B cell (primary cell): ENCODE measurements at regions not wholly inside any gene's neighbourhood (a gene's known extent, or its start where the extent isn't known, plus 50 kb on each side); places are given as distances from the start of the nearest gene placed in this dataset.

Source experiments
- ATAC-seq: fragments of 200-7000 bp; cut with Tn5 transposase; one replicate; pipeline ENCODE4 v1.10.0; 2021; ENCODE audit warnings: low read depth, mild to moderate bottlenecking, moderate number of reproducible peaks, moderate library complexity
- CTCF ChIA-PET: fragments of 350-600 bp; sonication (Branson Sonifier 250); formaldehyde crosslinking; loops from one replicate; lab custom pipeline; 2021; ENCODE audit warnings: antibody characterized with exemption, inconsistent platforms; lab: Charles Lee
- POLR2A ChIA-PET: fragments of 350-600 bp; sonication (Branson Sonifier 250); formaldehyde crosslinking; loops from one replicate; lab custom pipeline; 2021; ENCODE audit warnings: antibody characterized with exemption; lab: Charles Lee
- DNase-seq: peaks from one replicate; pipeline ENCODE4 v3.0.0; 2013
- H2AFZ ChIP-seq: 2 replicates; pipeline ENCODE4 v1.6.1; 2012; ENCODE audit warnings: mild to moderate bottlenecking, low read depth, low read length; ENCODE audit not compliant: insufficient read depth, poor library complexity, severe bottlenecking
- H3K27ac ChIP-seq, 2 donors: 1 replicate in 1 of 2; 2 replicates in 1 of 2; pipeline ENCODE4 v1.5.1; 2012 to 2013; ENCODE audit warnings: low read length in 2 of 2, mild to moderate bottlenecking in 2 of 2, moderate library complexity in 1 of 2
- H3K27me3 ChIP-seq, 4 experiments: fragments of 200-600 bp in 1 of 4; sonication (generic) in 1 of 4; replicated peaks in 1 of 4; 1 replicate in 2 of 4; 2 replicates in 2 of 4; pipeline versions ENCODE4 v1.6.1 to v1.7.0; 2013 to 2016; ENCODE audit warnings: low read length in 3 of 4, mild to moderate bottlenecking in 2 of 4, mixed read lengths in 1 of 4, moderate library complexity in 1 of 4; ENCODE audit not compliant: insufficient read depth in 4 of 4, control insufficient read depth in 3 of 4; ENCODE audit errors: control extremely low read depth in 1 of 4
- H3K36me3 ChIP-seq, 2 experiments: replicated peaks in 1 of 2; 1 replicate in 1 of 2; 2 replicates in 1 of 2; pipeline versions ENCODE4 v1.6.1 to v1.7.1; 2013; ENCODE audit warnings: low read length in 1 of 2; ENCODE audit not compliant: insufficient read depth in 2 of 2, control insufficient read depth in 1 of 2; ENCODE audit errors: control extremely low read depth in 1 of 2, extremely low read depth in 1 of 2
- H3K4me1 ChIP-seq, 2 donors: fragments of 200-600 bp in 1 of 2; sonication (generic) in 1 of 2; 1 replicate in 1 of 2; 2 replicates in 1 of 2; pipeline versions ENCODE4 v1.5.1 to v1.6.1; 2013 to 2017; ENCODE audit warnings: low read length in 2 of 2; ENCODE audit not compliant: control insufficient read depth in 2 of 2, insufficient read depth in 2 of 2
- H3K4me2 ChIP-seq: replicated peaks from 2 replicates; pipeline ENCODE3; 2012; ENCODE audit warnings: mild to moderate bottlenecking, low read depth, low read length; ENCODE audit not compliant: poor library complexity, severe bottlenecking
- H3K4me3 ChIP-seq, 5 experiments: fragments of 200-600 bp in 1 of 5; sonication (generic) in 1 of 5; 1 replicate in 3 of 5; 2 replicates in 2 of 5; pipeline versions ENCODE4 v1.5.1 to v1.7.0; 2011 to 2016; ENCODE audit warnings: low read length in 4 of 5, mild to moderate bottlenecking in 4 of 5, low read depth in 2 of 5, control low read depth in 1 of 5, moderate library complexity in 1 of 5; ENCODE audit not compliant: insufficient read depth in 1 of 5; ENCODE audit errors: control extremely low read depth in 1 of 5, extremely low read depth in 1 of 5
- H3K79me2 ChIP-seq: fragments of 200-600 bp; sonication (generic); one replicate; pipeline ENCODE4 v1.6.0; 2016; ENCODE audit warnings: low read length; ENCODE audit not compliant: control insufficient read depth, insufficient read depth
- H3K9ac ChIP-seq: fragments of 200-600 bp; sonication (generic); 2 replicates; pipeline ENCODE4 v1.6.1; 2017; ENCODE audit warnings: mild to moderate bottlenecking, low read length, moderate library complexity
- H3K9me3 ChIP-seq, 3 donors: one replicate each; pipeline versions ENCODE4 v1.6.1 to v1.7.1; 2013; ENCODE audit warnings: low read length in 2 of 3; ENCODE audit not compliant: control insufficient read depth in 2 of 3, insufficient read depth in 1 of 3; ENCODE audit errors: control extremely low read depth in 1 of 3
- H4K20me1 ChIP-seq: 2 replicates; pipeline ENCODE4 v1.6.0; 2012; ENCODE audit warnings: mild to moderate bottlenecking, low read length; ENCODE audit not compliant: insufficient read depth, control insufficient read depth, poor library complexity, severe bottlenecking
- H3K27ac Mint-ChIP-seq: one replicate; pipeline ENCODE4 v1.8.0; 2021; ENCODE audit warnings: mixed read lengths
- H3K27me3 Mint-ChIP-seq: one replicate; pipeline ENCODE4 v1.8.0; 2021; ENCODE audit warnings: mixed read lengths
- H3K4me1 Mint-ChIP-seq: one replicate; pipeline ENCODE4 v1.8.0; 2021; ENCODE audit warnings: mixed read lengths
- H3K4me3 Mint-ChIP-seq: one replicate; pipeline ENCODE4 v1.8.0; 2021; ENCODE audit warnings: mixed read lengths
- H3K9me3 Mint-ChIP-seq: one replicate; pipeline ENCODE4 v1.8.0; 2022; ENCODE audit warnings: mixed read lengths; ENCODE audit not compliant: insufficient read depth
- CTCF ChIP-seq: fragments of 200-600 bp; IDR thresholded peaks from one replicate; pipeline ENCODE4 v1.8.0; 2022; ENCODE audit warnings: antibody characterized with exemption, mild to moderate bottlenecking
- EZH2 ChIP-seq: IDR thresholded peaks from 2 replicates; pipeline ENCODE4 v1.6.1; 2012; ENCODE audit warnings: borderline replicate concordance, low read depth, mild to moderate bottlenecking, moderate library complexity, low read length; ENCODE audit not compliant: insufficient read depth, poor library complexity, severe bottlenecking
- WGBS: methylation state at CpG from one replicate; pipeline ENCODE4 v1.1.5; 2013; ENCODE audit warnings: missing lambda C conversion rate; ENCODE audit not compliant: insufficient coverage; 5-methylcytosine and 5-hydroxymethylcytosine counted together
- intact Hi-C: fragments of 100-400 bp; cut with micrococcal nuclease; formaldehyde crosslinking; loops from one replicate; pipeline ENCODE4 v1.10.0; 2022

- H3K4me1 ChIP-seq: no peaks in the 10 kb centered on the region
- H2AFZ ChIP-seq: no peak overlapping the region
- Mint-ChIP-seq H3K4me1 (no peaks in the 10 kb centered on the region), H3K27me3 (no peaks in the 10 kb centered on the region), H3K27ac (no peak overlapping the region), H3K9me3 (no peaks in the 10 kb centered on the region), H3K4me3 (no peak overlapping the region)
- ChIA-PET POLR2A (no interaction called here), CTCF (no interaction called here)
- ATAC-seq (no peak), DNase-seq (no peak)
- H3K9ac ChIP-seq: no peak overlapping the region
- no CpG with 5 or more reads among the region's 1 CpG for WGBS
- no peaks in the 10 kb centered on the region for H3K9me3 ChIP-seq
- no peak overlapping the region for H3K4me3 ChIP-seq
- H3K4me2 ChIP-seq: no peak overlapping the region
- no peaks in the 10 kb centered on the region for H4K20me1 ChIP-seq
- intact Hi-C loops: no loop called here
- H3K79me2 ChIP-seq: no peaks in the 10 kb centered on the region
- no peaks in the 10 kb centered on the region for H3K36me3 ChIP-seq
- no peak overlapping the region for H3K27ac ChIP-seq
- no peak for TF ChIP-seq CTCF
- TF ChIP-seq EZH2: no peak
- no peaks in the 10 kb centered on the region for H3K27me3 ChIP-seq
Observed at GRCh38 chr3:144229330-144229729, 257.7 kb downstream of the DIPK2A start.

- H3K9me3 ChIP-seq: no peaks in the 10 kb centered on the region
- no peak for DNase-seq
- H3K4me2 ChIP-seq: no peak overlapping the region
- Mint-ChIP-seq H3K9me3 (no peaks in the 10 kb centered on the region), H3K4me1 (no peaks in the 10 kb centered on the region), H3K4me3 (no peak overlapping the region), H3K27ac (no peak overlapping the region), H3K27me3 (no peaks in the 10 kb centered on the region)
- no peaks in the 10 kb centered on the region for H3K27me3 ChIP-seq
- ChIA-PET CTCF (no interaction called here), POLR2A (no interaction called here)
- no peak overlapping the region for H3K27ac ChIP-seq
- no peaks in the 10 kb centered on the region for H4K20me1 ChIP-seq
- H3K9ac ChIP-seq: no peak overlapping the region
- no peak overlapping the region for H3K4me3 ChIP-seq
- no peak for TF ChIP-seq EZH2
- no peak for TF ChIP-seq CTCF
- no peaks in the 10 kb centered on the region for H3K36me3 ChIP-seq
- intact Hi-C loops: no loop called here
- H2AFZ ChIP-seq: no peak overlapping the region
- no peak for ATAC-seq
- no peaks in the 10 kb centered on the region for H3K4me1 ChIP-seq
- no peaks in the 10 kb centered on the region for H3K79me2 ChIP-seq
Observed at GRCh38 chr3:144229953-144230352, 258.3 kb downstream of the DIPK2A start.
